HG03103 (cell line): ENCODE measurements at regions not wholly inside any gene's neighbourhood (a gene's known extent, or its start where the extent isn't known, plus 50 kb on each side); places are given as distances from the start of the nearest gene placed in this dataset.

Experiments used
- ATAC-seq: cut with Tn5 transposase; IDR thresholded peaks from one replicate; pipeline ENCODE4 v1.9.1; 2021; ENCODE audit warnings: low read depth; ENCODE audit not compliant: unreplicated experiment

- no peak for ATAC-seq
Measured at GRCh38 chr14:98766818-98767217, 505.2 kb downstream of the BCL11B start.

DNA sequence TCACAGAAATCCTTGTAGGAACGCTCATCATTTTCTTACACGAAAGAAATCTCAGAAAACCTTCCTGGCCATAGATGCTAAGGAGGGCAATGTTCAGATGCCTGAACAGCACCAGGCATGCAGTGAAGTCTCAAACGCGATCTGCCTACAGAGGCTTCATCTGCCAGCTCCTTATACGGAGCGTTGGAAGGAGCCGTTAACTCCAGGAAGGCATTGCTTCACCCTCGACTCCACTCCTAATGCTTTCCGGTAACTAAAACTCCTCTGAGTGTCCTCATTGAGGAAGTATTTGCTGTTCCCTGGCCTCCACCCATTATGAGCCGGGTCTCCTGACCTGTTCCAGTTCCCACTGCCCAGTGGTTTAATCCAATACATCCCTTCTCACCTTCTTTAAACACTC lies 502.7 kb downstream of the BCL11B start:
- no peak for ATAC-seq

DNA sequence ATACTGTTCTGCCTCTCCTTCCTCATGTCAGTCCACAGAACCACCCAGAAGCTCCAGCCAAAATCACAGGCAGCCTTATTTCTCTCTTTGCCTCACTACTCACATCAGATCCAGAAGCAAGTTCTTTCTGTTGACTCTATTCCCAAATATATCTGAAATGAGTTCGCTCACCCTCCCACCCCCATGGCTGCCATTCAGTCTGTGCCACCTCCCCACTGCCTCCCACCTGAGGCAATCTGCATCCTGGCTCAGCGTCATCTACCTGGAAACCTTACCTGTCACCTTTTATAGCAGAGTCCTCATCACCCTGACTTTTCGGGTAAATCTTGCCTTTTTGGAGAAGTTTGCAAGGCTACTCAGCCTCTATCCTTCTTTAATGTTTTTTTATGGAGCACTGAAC lies 501.8 kb downstream of the BCL11B start:
- no peak for ATAC-seq

DNA sequence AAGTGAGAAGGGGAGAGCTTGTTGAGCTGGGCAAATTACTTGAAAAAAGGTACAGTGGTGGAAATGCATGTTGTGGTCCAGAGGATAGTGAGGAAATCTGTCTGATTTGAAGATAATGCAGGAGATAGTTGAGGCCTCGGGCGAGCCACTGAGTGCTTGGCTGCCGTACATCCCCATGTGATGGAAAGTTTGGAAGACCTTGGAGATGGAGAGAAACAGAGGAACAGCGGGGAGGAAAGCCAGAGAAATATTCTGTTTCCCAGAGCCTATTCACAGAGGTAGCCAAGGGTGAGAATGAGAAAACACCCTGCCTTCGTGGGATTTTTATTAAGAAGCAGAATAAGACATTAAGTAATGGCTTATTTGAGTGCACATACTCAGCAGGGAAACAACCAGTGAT lies 498.2 kb downstream of the BCL11B start:
- no peak for ATAC-seq

- ATAC-seq: no peak
Measured at GRCh38 chr14:98775892-98776291, 496.1 kb downstream of the BCL11B start.

DNA sequence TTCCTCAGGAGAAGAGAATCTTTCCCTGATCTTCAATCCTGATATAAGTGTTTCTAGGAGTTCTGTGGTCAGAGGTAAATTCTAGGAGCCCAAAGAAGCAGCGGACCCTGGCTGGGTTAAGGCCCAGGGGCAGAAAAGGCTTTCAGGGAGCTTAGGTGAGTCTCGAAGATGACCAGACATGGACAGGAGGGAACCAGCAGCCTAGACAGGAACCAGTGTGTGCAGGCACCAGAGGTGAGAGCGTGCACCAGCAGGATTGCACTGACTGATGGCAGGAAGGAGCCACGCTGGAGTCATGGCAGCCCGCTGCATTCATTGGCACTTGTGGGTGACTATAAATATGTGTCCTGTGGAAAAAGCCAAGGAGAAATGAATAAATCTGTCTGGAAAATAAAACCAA lies 489.9 kb downstream of the BCL11B start:
- no peak for ATAC-seq

GRCh38 chr14:98785578-98785977 lies 486.4 kb downstream of the BCL11B start:
- no peak for ATAC-seq

- no peak for ATAC-seq
Measured at GRCh38 chr14:98786456-98786855, 485.5 kb downstream of the BCL11B start.

- no peak for ATAC-seq
Measured at GRCh38 chr14:98791661-98792060, 480.3 kb downstream of the BCL11B start.

DNA sequence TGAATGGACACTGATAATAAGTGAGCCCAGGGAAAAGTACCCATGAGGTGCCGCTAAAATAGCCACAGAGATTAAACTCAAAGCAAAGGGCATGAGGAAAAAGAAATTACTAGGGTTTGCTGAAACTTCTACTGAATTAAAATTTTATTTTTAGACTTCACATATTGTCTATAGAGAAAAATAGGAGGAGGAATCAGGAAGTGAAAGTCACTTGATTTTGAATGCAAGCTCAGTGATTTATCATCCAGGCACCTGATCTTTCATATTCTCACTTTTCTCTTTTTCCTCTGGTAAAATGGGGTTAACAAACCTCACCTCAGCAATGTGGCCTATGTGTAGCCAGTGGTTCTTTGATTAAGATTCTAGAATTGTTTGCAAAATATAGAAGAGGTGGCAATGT lies 479.8 kb downstream of the BCL11B start:
- no peak for ATAC-seq

DNA sequence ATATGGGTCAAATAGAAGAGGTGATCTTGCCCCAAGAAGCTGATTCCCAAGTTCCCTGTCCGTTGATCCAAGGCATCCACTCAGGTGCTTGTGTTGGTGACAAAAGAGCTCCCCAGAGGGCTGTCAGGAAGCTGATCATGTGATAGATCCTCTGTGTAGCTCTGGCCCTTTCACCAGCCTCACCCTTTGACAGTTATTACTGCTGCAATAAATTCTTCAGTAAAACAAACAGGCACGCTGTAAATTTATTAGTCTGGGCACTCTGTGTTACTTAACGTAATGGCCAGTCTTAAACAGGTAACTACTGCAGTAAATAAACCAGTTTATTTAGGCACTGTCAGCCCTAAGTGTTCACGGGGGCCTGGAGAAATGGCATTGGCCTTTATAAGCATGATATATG lies 473.9 kb downstream of the BCL11B start:
- ATAC-seq: no peak

DNA sequence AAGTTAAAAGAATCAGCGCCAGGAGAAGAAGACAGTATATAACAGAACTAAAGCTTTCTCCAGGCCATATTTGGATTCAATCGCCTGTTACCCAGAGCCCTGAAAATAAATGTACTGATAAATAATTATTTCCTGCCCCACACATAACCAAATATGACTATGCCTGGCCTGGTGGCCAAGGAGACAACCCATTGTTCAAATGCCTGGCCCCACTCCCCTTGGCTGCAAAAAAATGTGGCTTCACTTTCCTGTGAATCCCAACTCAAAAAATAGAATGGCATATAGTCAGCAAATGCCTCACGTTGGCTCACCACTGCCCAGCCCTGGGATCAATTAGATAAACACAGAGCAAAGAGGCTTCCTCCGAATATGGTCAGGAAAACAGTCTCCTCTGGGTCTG lies 472.1 kb downstream of the BCL11B start:
- no peak for ATAC-seq

- no peak for ATAC-seq
Measured at GRCh38 chr14:98802044-98802443, 470.0 kb downstream of the BCL11B start.

DNA sequence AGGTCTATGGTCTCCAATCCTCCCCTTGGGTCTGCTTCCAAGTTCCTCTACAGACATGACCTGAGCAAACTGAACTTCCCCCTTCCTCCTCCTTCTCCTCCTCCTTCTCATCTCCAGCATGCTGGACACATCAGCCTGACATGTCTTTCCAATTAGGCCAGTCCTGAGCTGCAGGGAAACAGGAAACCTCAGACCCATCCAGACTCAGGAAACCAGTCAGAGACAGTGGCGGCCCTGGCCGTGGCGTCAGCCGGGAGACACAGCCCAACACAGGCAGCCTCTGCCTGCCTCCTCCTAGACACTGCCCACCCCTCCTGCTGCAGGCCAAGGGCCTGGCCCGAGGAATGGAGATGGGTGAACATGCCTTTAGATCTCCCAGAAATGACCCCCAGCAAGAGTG lies 468.8 kb downstream of the BCL11B start:
- ATAC-seq: no peak

GRCh38 chr14:98808494-98809407 lies 463.2 kb downstream of the BCL11B start:
- ATAC-seq: no peak

DNA sequence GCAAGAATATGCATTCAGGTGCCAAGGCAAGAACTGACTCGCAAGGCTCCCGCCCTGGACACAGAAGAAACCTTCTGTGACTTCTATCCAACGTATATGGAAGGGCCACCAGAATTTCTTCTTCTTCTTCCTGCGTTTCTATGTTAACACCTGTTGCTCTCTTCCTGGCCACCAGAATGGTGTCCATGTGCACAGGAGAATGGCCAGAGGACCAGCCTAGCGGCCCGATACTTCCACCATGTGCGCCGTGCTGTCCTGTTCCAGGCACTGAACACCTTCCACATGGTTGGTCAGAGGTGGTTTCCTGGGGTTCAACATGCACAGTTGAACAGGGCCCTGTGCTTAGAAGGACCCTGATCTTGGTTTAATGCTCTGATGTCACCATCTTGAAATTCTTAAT lies 455.8 kb downstream of the BCL11B start:
- no peak for ATAC-seq

GRCh38 chr14:98816720-98817119 lies 455.3 kb downstream of the BCL11B start:
- no peak for ATAC-seq

GRCh38 chr14:98819132-98819866 lies 452.7 kb downstream of the BCL11B start:
- ATAC-seq: no peak

DNA sequence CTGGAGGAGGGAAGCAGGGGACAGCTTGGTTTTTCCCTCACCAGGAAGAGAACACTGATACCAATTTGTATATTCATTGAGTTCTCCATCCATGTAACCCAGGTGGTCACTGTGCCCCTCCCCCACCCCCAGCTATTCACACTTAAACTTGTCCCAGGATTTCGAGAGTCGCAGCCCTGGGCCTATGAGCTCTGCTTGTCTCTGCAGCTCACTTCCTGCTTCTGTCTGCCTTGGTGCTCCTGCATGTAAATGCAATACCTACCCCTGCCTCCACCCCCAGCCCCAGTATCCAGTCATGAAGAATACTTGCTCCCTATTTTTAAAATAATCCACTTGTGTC lies 452.2 kb downstream of the BCL11B start:
- no peak for ATAC-seq

DNA sequence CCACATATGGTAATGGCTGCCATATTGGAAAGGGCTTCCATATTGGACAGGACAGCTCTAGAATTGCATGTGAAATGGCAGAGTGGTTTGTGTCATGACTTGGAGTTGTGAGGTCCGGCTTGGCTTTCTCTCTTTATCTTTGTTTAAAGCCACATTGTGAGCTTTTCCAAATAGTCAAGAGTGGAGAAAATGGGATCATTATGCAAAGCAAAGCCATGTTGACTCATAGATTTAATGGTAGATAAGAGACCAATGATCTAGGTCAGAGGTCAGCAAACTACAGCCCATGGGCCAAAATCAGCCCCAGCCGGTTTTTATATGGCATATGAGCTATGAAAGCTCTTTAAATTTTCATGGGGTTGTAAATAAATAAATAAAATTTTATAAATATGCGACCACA lies 449.1 kb downstream of the BCL11B start:
- ATAC-seq: no peak

DNA sequence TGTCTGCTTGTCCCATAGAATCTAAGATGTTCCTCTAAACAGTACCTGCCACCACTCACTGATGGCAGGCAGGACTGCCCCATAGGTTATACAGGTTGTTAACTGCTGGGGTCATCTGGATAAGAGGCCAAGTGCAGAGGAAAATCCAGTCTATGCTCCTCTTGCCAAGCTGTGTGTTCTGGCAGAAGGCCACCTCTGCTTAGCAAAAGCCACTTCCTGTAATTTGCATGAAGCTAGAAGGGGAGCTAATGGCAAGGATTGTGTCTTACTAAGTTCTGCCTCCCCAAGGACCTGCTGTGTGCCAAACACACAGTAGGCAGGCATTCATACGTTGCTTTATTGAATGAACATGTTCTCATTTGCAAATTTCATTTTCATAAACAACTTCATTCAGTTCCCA lies 445.4 kb downstream of the BCL11B start:
- no peak for ATAC-seq

GRCh38 chr14:98834119-98834518 lies 437.9 kb downstream of the BCL11B start:
- no peak for ATAC-seq
